ENCODE measurements at regions not wholly inside any gene's neighbourhood (a gene's known extent, or its start where the extent isn't known, plus 50 kb on each side); places are given as distances from the start of the nearest gene placed in this dataset.

DNA sequence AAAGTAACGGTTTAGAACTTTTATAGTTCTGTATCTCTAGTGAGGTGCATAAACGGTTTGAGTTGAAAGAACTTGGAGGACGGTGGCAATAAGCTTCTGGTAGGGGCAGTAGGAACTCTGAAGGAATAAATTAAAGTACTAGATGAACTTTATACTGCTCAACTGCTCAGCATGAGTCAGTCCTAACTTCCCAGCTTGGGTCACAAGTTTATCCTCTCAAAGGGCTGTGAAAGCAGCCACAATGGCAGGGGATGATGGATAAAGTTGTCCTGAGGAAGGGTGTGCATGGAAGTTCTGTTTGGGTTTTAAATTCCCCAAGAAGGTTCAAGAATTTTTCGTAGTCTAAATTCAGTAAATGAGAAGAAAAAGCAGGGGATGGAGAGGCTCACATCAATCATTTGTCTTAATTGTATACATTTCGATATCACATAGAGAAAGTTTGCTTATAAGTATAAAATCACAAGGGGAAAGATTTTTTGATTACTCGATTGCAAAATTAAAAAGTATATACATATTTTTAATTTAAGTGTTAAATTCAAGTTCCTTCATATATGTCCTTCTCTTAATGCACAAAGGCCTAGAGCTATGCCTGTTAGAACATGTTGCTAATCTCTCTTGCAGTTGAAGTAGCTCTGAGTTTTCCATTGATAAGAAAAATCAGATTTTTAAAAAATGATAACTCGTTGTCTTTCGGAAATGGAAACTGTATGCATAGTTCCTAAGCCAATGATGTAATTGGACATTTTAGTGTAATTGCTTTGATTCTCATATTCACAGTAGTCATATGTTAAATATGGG lies 55.3 kb upstream of the JAG1 start:
- TF ChIP-seq CTCF (IDR thresholded peaks at IDR 0.05) = no peak
- TF ChIP-seq POLR2A (IDR thresholded peaks at IDR 0.05) = no peak
